HepG2 (cell line): ENCODE measurements at regions not wholly inside any gene's neighbourhood (a gene's known extent, or its start where the extent isn't known, plus 50 kb on each side); places are given as distances from the start of the nearest gene placed in this dataset.
A peak's percentile ranks its signal among the peaks of the same experiment; 100 is the strongest.

Source experiments
- ARHGAP35 ChIP-seq: sonication (generic); formaldehyde crosslinking; IDR thresholded peaks from 2 replicates; pipeline ENCODE4 v1.9.0; 2022; ENCODE audit warnings: mild to moderate bottlenecking, inconsistent platforms, moderate library complexity, missing genetic modification reagents, borderline replicate concordance
- GRHL1 ChIP-seq: sonication (generic); formaldehyde crosslinking; conservative IDR thresholded peaks from 2 replicates; pipeline ENCODE4 v1.8.0; 2022; ENCODE audit warnings: missing genetic modification reagents
- HOXA7 ChIP-seq: sonication (generic); formaldehyde crosslinking; IDR thresholded peaks from 2 replicates; pipeline ENCODE4 v1.8.1; 2022; ENCODE audit warnings: mild to moderate bottlenecking, missing genetic modification reagents, moderate library complexity
- IRF1 ChIP-seq: sonication (generic); formaldehyde crosslinking; IDR thresholded peaks from 2 replicates; pipeline ENCODE4 v1.4.0; 2020; ENCODE audit warnings: low read depth, mild to moderate bottlenecking, missing genetic modification reagents
- LBX2 ChIP-seq: sonication (generic); formaldehyde crosslinking; IDR thresholded peaks from 2 replicates; pipeline ENCODE4 v1.5.0; 2020; ENCODE audit warnings: missing genetic modification reagents, mild to moderate bottlenecking, borderline replicate concordance
- MATR3 ChIP-seq: sonication (generic); formaldehyde crosslinking; IDR thresholded peaks from 2 replicates; pipeline ENCODE4 v1.4.0; 2020; ENCODE audit warnings: missing genetic modification reagents
- NKX3-1 ChIP-seq: sonication (generic); formaldehyde crosslinking; IDR thresholded peaks from 2 replicates; pipeline ENCODE4 v1.5.0; 2020; ENCODE audit warnings: missing genetic modification reagents
- POLR2G ChIP-seq: fragments of 200-400 bp; formaldehyde crosslinking; IDR thresholded peaks from 2 replicates; pipeline ENCODE4 v1.6.1; 2018; ENCODE audit warnings: mild to moderate bottlenecking, low read depth, low read length, moderate library complexity
- RBM22 ChIP-seq: fragments of 200-400 bp; formaldehyde crosslinking; optimal IDR thresholded peaks from 2 replicates; pipeline ENCODE3; 2017; ENCODE audit warnings: mild to moderate bottlenecking, low read length, moderate library complexity
- RFX5 ChIP-seq: IDR thresholded peaks from 2 replicates; pipeline ENCODE4 v1.6.1; 2011; ENCODE audit warnings: low read depth, low read length, improper control_type of control experiment
- RXRA ChIP-seq: sonication (generic); formaldehyde crosslinking; IDR thresholded peaks from 2 replicates; pipeline ENCODE4 v1.5.1; 2020; ENCODE audit warnings: missing genetic modification reagents
- SAFB2 ChIP-seq: sonication (generic); formaldehyde crosslinking; IDR thresholded peaks from 2 replicates; pipeline ENCODE4 v1.5.1; 2020; ENCODE audit warnings: missing genetic modification reagents, low read depth, mild to moderate bottlenecking, borderline replicate concordance
- SALL1 ChIP-seq: sonication (generic); formaldehyde crosslinking; IDR thresholded peaks from 2 replicates; pipeline ENCODE4 v1.8.0; 2022; ENCODE audit warnings: mild to moderate bottlenecking, missing genetic modification reagents
- TEAD2 ChIP-seq: sonication (generic); formaldehyde crosslinking; IDR thresholded peaks from 2 replicates; pipeline ENCODE4 v1.9.0; 2021; ENCODE audit warnings: missing genetic modification reagents
- ZBTB20 ChIP-seq: sonication (generic); formaldehyde crosslinking; IDR thresholded peaks from 2 replicates; pipeline ENCODE4 v1.8.1; 2023; ENCODE audit warnings: missing genetic modification reagents, low read depth, mild to moderate bottlenecking, borderline replicate concordance
- ZNF124 ChIP-seq: sonication (generic); formaldehyde crosslinking; IDR thresholded peaks from 2 replicates; pipeline ENCODE4 v1.4.0; 2020; ENCODE audit warnings: missing genetic modification reagents
- ZNF256 ChIP-seq: sonication (generic); formaldehyde crosslinking; conservative IDR thresholded peaks from 2 replicates; pipeline ENCODE4 v1.4.0; 2020; ENCODE audit warnings: missing genetic modification reagents
- ZNF274 ChIP-seq: sonication (generic); formaldehyde crosslinking; IDR thresholded peaks from 2 replicates; pipeline ENCODE4 v1.5.1; 2020; ENCODE audit warnings: mild to moderate bottlenecking, missing genetic modification reagents
- ZNF414 ChIP-seq: sonication (generic); formaldehyde crosslinking; IDR thresholded peaks from 2 replicates; pipeline ENCODE4 v1.5.0; 2020; ENCODE audit warnings: missing genetic modification reagents
- ZNF430 ChIP-seq: sonication (generic); formaldehyde crosslinking; IDR thresholded peaks from 2 replicates; pipeline ENCODE4 v1.9.0; 2021; ENCODE audit warnings: mild to moderate bottlenecking, missing genetic modification reagents
- ZNF552 ChIP-seq: sonication (generic); formaldehyde crosslinking; IDR thresholded peaks from 2 replicates; pipeline ENCODE4 v1.9.0; 2022; ENCODE audit warnings: missing genetic modification reagents, mild to moderate bottlenecking, borderline replicate concordance
- ZNF724P ChIP-seq: sonication (generic); formaldehyde crosslinking; IDR thresholded peaks from 2 replicates; pipeline ENCODE4 v1.8.0; 2022; ENCODE audit warnings: missing genetic modification reagents, borderline replicate concordance
- ZNF800 ChIP-seq: sonication (generic); formaldehyde crosslinking; IDR thresholded peaks from 2 replicates; pipeline ENCODE4 v1.4.0; 2020; ENCODE audit warnings: missing genetic modification reagents
- ZSCAN22 ChIP-seq: sonication (generic); formaldehyde crosslinking; IDR thresholded peaks from 2 replicates; pipeline ENCODE4 v1.4.0; 2020; ENCODE audit warnings: mild to moderate bottlenecking, missing genetic modification reagents

GRCh38 chr2:234687718-234688475, 191.0 kb upstream of the ARL4C start (continued):
- TF ChIP-seq RFX5 (no peak), ZNF430 (CRISPR knock-in tag) (no peak), ZNF256 (no peak), TEAD2 (CRISPR knock-in tag) (no peak), IRF1 (CRISPR knock-in tag) (no peak), RXRA (CRISPR knock-in tag) (peak; percentile 49; the same call in 1 of the 2 replicates), ZNF800 (no peak), ARHGAP35 (CRISPR knock-in tag) (no peak), ZBTB20 (CRISPR knock-in tag) (no peak), ZSCAN22 (CRISPR knock-in tag) (no peak), ZNF724P (CRISPR knock-in tag) (no peak), NKX3-1 (no peak), ZNF414 (CRISPR knock-in tag) (no peak), LBX2 (CRISPR knock-in tag) (no peak; the same call in 1 of the 2 replicates), ZNF124 (CRISPR knock-in tag) (no peak), HOXA7 (peak; percentile 89), MATR3 (CRISPR knock-in tag) (no peak), ZNF552 (CRISPR knock-in tag) (0 out of 2 replicates have a peak, but pooled peaks have one; percentile 61), SALL1 (CRISPR knock-in tag) (peak; percentile 50; the same call in 1 of the 2 replicates), SAFB2 (peak; percentile 70; the same call in 1 of the 2 replicates), RBM22 (no peak), ZNF274 (CRISPR knock-in tag) (peak; percentile 35; the same call in 1 of the 2 replicates), GRHL1 (peak; percentile 25; the same call in 1 of the 2 replicates), POLR2G (no peak)
